ENCODE measurements at regions not wholly inside any gene's neighbourhood (a gene's known extent, or its start where the extent isn't known, plus 50 kb on each side); places are given as distances from the start of the nearest gene placed in this dataset.

DNA sequence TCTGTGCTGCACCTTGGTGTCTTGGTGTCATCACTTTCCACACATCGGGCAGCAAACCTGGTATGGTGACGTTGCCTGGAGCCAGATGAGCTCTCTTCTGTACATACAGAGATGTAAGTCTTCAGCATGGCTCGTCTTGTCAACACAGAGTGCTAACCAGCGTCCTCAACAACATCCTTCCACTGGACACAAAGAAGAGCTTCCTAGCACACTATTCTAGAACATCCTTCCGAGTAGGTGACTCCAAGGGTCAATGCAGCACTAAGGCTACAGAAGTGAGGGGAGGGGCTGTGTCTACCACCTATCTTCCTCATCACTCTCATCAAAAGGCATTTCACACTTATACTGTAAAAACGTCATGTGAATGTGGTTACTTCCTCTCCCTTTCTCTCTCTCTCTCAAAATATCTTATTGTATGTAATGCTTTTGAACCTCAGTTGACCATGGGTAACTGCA, 108.1 kb upstream of the SLC1A4 start (continued):
- TF ChIP-seq PHF8 (conservative IDR thresholded peaks at IDR 0.05; ENCODE audit: low read depth, low read length) (no peak), POLR2A (IDR thresholded peaks at IDR 0.05; ENCODE audit: control extremely low read depth in 1 of 2, low read depth in 2 of 2, low read length in 2 of 2) (no peak), CEBPB (IDR thresholded peaks at IDR 0.05; ENCODE audit: low read depth, low read length) (no peak)

Data from H1 (cell line).